ENCODE measurements at regions not wholly inside any gene's neighbourhood (a gene's known extent, or its start where the extent isn't known, plus 50 kb on each side); places are given as distances from the start of the nearest gene placed in this dataset.

DNA sequence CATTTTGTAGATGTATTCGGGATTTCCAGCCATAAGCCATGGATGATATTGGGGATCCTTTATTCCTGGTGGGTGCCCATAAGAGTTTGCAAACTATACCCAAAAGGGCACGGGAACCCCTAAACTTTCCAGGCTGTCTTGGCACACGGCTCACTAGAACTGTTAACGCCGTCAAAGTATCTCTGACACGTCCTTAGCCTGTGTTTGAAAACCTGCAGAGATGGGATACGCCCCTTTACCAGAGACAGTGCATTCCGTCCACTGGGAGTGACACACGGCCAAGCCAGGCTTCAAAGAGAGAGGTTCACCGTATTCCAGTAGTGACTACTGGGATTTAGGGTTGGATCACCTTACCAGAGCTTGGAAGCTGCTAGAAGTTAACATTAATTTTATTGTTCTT is 95.0 kb downstream of the THBS2 start:
- peak overlapping the region; percentile 68 for H3K4me2 ChIP-seq (ENCODE audit: low read length)
- H3K9ac ChIP-seq (ENCODE audit: low read length) = peak overlapping the region; percentile 62
- H3K27me3 Mint-ChIP-seq (ENCODE audit: low read depth, unreplicated experiment) = no peaks in the 10 kb centered on the region
- peaks cover 6% of the 10 kb centered on the region for H3K36me3 Mint-ChIP-seq (ENCODE audit: low read depth, unreplicated experiment)
- H3K4me1 Mint-ChIP-seq (ENCODE audit: low read depth, unreplicated experiment) = peaks cover 24% of the 10 kb centered on the region
- H4K20me1 ChIP-seq (ENCODE audit: insufficient read depth, low read length) = no peaks in the 10 kb centered on the region
- H3K36me3 ChIP-seq (ENCODE audit: insufficient read depth, low read length) = no peaks in the 10 kb centered on the region
- H2AFZ ChIP-seq (ENCODE audit: low read depth, low read length) = peak overlapping the region; percentile 62
- TF ChIP-seq EZH2 (IDR thresholded peaks at IDR 0.05; ENCODE audit: insufficient read depth, low read length) = no peak
- TF ChIP-seq, protein P1, sequence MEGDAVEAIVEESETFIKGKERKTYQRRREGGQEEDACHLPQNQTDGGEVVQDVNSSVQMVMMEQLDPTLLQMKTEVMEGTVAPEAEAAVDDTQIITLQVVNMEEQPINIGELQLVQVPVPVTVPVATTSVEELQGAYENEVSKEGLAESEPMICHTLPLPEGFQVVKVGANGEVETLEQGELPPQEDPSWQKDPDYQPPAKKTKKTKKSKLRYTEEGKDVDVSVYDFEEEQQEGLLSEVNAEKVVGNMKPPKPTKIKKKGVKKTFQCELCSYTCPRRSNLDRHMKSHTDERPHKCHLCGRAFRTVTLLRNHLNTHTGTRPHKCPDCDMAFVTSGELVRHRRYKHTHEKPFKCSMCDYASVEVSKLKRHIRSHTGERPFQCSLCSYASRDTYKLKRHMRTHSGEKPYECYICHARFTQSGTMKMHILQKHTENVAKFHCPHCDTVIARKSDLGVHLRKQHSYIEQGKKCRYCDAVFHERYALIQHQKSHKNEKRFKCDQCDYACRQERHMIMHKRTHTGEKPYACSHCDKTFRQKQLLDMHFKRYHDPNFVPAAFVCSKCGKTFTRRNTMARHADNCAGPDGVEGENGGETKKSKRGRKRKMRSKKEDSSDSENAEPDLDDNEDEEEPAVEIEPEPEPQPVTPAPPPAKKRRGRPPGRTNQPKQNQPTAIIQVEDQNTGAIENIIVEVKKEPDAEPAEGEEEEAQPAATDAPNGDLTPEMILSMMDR (IDR thresholded peaks at IDR 0.05; ENCODE audit: insufficient read depth, low read depth, low read length) = peak; percentile 5
- no peak for FAIRE-seq
- H3K4me1 ChIP-seq (ENCODE audit: insufficient read depth, low read length) = peaks cover 23% of the 10 kb centered on the region
- H3K9me3 Mint-ChIP-seq (ENCODE audit: unreplicated experiment) = peaks cover 7% of the 10 kb centered on the region
- H3K27me3 ChIP-seq (ENCODE audit: insufficient read depth, low read length) = no peaks in the 10 kb centered on the region
- H3K27ac ChIP-seq (ENCODE audit: low read depth, low read length) = peak overlapping the region; percentile 54
- H3K79me2 ChIP-seq (ENCODE audit: insufficient read depth, low read length) = no peaks in the 10 kb centered on the region
- H3K4me3 ChIP-seq (ENCODE audit: insufficient read depth, low read depth, low read length) = no peak overlapping the region
- H3K9me3 ChIP-seq (ENCODE audit: insufficient read depth, low read depth, low read length) = no peaks in the 10 kb centered on the region
- DNase-seq (ENCODE audit: low read depth) = peak; percentile 50
- H3K4me3 Mint-ChIP-seq (ENCODE audit: unreplicated experiment) = no peak overlapping the region
- no peak overlapping the region for H3K27ac Mint-ChIP-seq (ENCODE audit: unreplicated experiment)

DNA sequence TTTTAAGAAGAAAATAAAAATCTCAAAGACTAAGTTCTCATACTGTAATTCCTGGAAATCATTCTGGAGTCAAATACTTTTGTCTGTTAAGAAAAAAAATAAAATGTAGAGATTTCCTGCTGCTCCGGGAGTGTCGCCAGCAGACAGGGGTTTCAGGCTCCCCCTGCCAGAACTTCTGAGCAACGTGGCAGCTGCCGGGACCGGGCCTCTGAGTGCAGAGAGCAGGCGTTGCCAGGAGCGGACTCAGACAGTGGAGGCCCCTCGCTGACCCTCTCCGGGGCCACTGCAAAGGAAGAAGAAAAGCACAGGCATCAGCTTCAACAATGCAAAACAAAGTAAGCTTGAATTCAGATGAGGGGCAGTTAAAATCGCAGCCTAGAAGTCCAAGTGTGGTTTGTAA is 95.5 kb downstream of the THBS2 start:
- Mint-ChIP-seq H3K36me3 (ENCODE audit: low read depth, unreplicated experiment) (peaks cover 5% of the 10 kb centered on the region), H3K27ac (ENCODE audit: unreplicated experiment) (no peak overlapping the region)
- peak overlapping the region; percentile 62 for H3K9ac ChIP-seq (ENCODE audit: low read length)

More for the DNA sequence above, 95.5 kb downstream of the THBS2 start:
- Histone ChIP-seq H4K20me1 (ENCODE audit: insufficient read depth, low read length) (no peaks in the 10 kb centered on the region), H2AFZ (ENCODE audit: low read depth, low read length) (peak overlapping the region; percentile 62), H3K4me3 (ENCODE audit: insufficient read depth, low read depth, low read length) (no peak overlapping the region), H3K36me3 (ENCODE audit: insufficient read depth, low read length) (no peaks in the 10 kb centered on the region), H3K4me2 (ENCODE audit: low read length) (peak overlapping the region; percentile 68), H3K79me2 (ENCODE audit: insufficient read depth, low read length) (no peaks in the 10 kb centered on the region), H3K9me3 (ENCODE audit: insufficient read depth, low read depth, low read length) (no peaks in the 10 kb centered on the region), H3K4me1 (ENCODE audit: insufficient read depth, low read length) (peaks cover 18% of the 10 kb centered on the region), H3K27ac (ENCODE audit: low read depth, low read length) (peak overlapping the region; percentile 54), H3K27me3 (ENCODE audit: insufficient read depth, low read length) (no peaks in the 10 kb centered on the region)
- H3K4me1 Mint-ChIP-seq (ENCODE audit: low read depth, unreplicated experiment) = peaks cover 21% of the 10 kb centered on the region
- H3K4me3 Mint-ChIP-seq (ENCODE audit: unreplicated experiment) = no peak overlapping the region
- DNase-seq (ENCODE audit: low read depth) (peak; percentile 87), FAIRE-seq (no peak)
- no peak for TF ChIP-seq EZH2 (IDR thresholded peaks at IDR 0.05; ENCODE audit: insufficient read depth, low read length)
- TF ChIP-seq, protein P1 (IDR thresholded peaks at IDR 0.05; ENCODE audit: insufficient read depth, low read depth, low read length) = no peak
- peaks cover 9% of the 10 kb centered on the region for H3K9me3 Mint-ChIP-seq (ENCODE audit: unreplicated experiment)
- no peaks in the 10 kb centered on the region for H3K27me3 Mint-ChIP-seq (ENCODE audit: low read depth, unreplicated experiment)
